Activated T-helper 9 cell treated with anti-CD3 and anti-CD28 coated beads, Interleukin-2, amount 50 U/mL, for 16 hours (primary cell): ENCODE measurements at regions not wholly inside any gene's neighbourhood (a gene's known extent, or its start where the extent isn't known, plus 50 kb on each side); places are given as distances from the start of the nearest gene placed in this dataset.

Experiments used
- DNase-seq: peaks from one replicate; pipeline ENCODE4 v3.0.0-alpha.2; 2020; ENCODE audit warnings: low read depth

- DNase-seq: no peak
Observed at GRCh38 chr16:86117235-86117634, 218.3 kb downstream of the IRF8 start.

GRCh38 chr16:86117756-86118155 is 218.8 kb downstream of the IRF8 start:
- DNase-seq: no peak

GRCh38 chr16:86118467-86119307 is 219.7 kb downstream of the IRF8 start:
- no peak for DNase-seq

- no peak for DNase-seq
Observed at GRCh38 chr16:86120201-86121192, 221.5 kb downstream of the IRF8 start.

- DNase-seq: no peak
Observed at GRCh38 chr16:86121374-86122010, 222.5 kb downstream of the IRF8 start.

GRCh38 chr16:86122681-86123342 is 223.8 kb downstream of the IRF8 start:
- DNase-seq: no peak

GRCh38 chr16:86124321-86124720 is 225.4 kb downstream of the IRF8 start:
- DNase-seq: no peak

- DNase-seq: no peak
Observed at GRCh38 chr16:86126891-86127290, 227.9 kb downstream of the IRF8 start.

GRCh38 chr16:86127366-86127765 is 228.4 kb downstream of the IRF8 start:
- DNase-seq: no peak

GRCh38 chr16:86128246-86128645 is 229.3 kb downstream of the IRF8 start:
- DNase-seq: no peak

GRCh38 chr16:86129541-86129940 is 230.6 kb downstream of the IRF8 start:
- no peak for DNase-seq

GRCh38 chr16:86133377-86133776 is 234.4 kb downstream of the IRF8 start:
- DNase-seq: no peak

- no peak for DNase-seq
Observed at GRCh38 chr16:86133847-86134375, 234.9 kb downstream of the IRF8 start.

- DNase-seq: no peak
Observed at GRCh38 chr16:86134802-86135461, 236.0 kb downstream of the IRF8 start.

GRCh38 chr16:86137359-86137758 is 238.4 kb downstream of the IRF8 start:
- no peak for DNase-seq

- DNase-seq: no peak
Observed at GRCh38 chr16:86138121-86139085, 239.4 kb downstream of the IRF8 start.

- no peak for DNase-seq
Observed at GRCh38 chr16:86142801-86143236, 243.9 kb downstream of the IRF8 start.

GRCh38 chr16:86143666-86144065 is 244.7 kb downstream of the IRF8 start:
- no peak for DNase-seq

GRCh38 chr16:86145669-86146068 is 246.7 kb downstream of the IRF8 start:
- DNase-seq: no peak
